ENCODE measurements at regions not wholly inside any gene's neighbourhood (a gene's known extent, or its start where the extent isn't known, plus 50 kb on each side); places are given as distances from the start of the nearest gene placed in this dataset.

- TF ChIP-seq FOXM1 (IDR thresholded peaks at IDR 0.05; ENCODE audit: borderline replicate concordance) (no peak), FOXK2 (IDR thresholded peaks at IDR 0.05) (no peak)
Observed at GRCh38 chr7:46191776-46192175, 270.7 kb upstream of the IGFBP3 start.

All from HEK293T (cell line).